Neural cell (in vitro differentiated cells): ENCODE measurements at regions not wholly inside any gene's neighbourhood (a gene's known extent, or its start where the extent isn't known, plus 50 kb on each side); places are given as distances from the start of the nearest gene placed in this dataset.

ENCODE experiments used
- EP300 ChIP-seq: fragments of 450-650 bp; conservative IDR thresholded peaks from 2 replicates; pipeline ENCODE4 v1.6.1; 2014; ENCODE audit warnings: antibody characterized with exemption, mild to moderate bottlenecking, moderate library complexity; ENCODE audit not compliant: poor library complexity, severe bottlenecking
- EZH2 ChIP-seq: fragments of 200-600, 300-800 bp; shearing (Covaris generic), sonication (generic); IDR thresholded peaks from 2 replicates; pipeline ENCODE4 v1.6.1; 2014; ENCODE audit warnings: antibody characterized with exemption, low read length, borderline replicate concordance, mild to moderate bottlenecking; ENCODE audit not compliant: insufficient read depth, poor library complexity, severe bottlenecking
- POLR2AphosphoS5 ChIP-seq: IDR thresholded peaks from 2 replicates; pipeline ENCODE4 v1.6.1; 2012
- RAD21 ChIP-seq: fragments of 450-650 bp; conservative IDR thresholded peaks from 2 replicates; pipeline ENCODE4 v1.6.1; 2014; ENCODE audit warnings: antibody characterized with exemption, mild to moderate bottlenecking, moderate library complexity
- REST ChIP-seq: IDR thresholded peaks from 2 replicates; pipeline ENCODE4 v1.6.1; 2012; ENCODE audit warnings: borderline replicate concordance
- TAF1 ChIP-seq: IDR thresholded peaks from 2 replicates; pipeline ENCODE4 v1.6.1; 2012; ENCODE audit warnings: low read depth
- TF ChIP-seq, protein P1 (sequence below): fragments of 450-650 bp; IDR thresholded peaks from 2 replicates; pipeline ENCODE4 v1.5.1; 2014; ENCODE audit warnings: antibody characterized with exemption, mild to moderate bottlenecking, moderate library complexity; ENCODE audit not compliant: poor library complexity, severe bottlenecking

- TF ChIP-seq, protein P1, sequence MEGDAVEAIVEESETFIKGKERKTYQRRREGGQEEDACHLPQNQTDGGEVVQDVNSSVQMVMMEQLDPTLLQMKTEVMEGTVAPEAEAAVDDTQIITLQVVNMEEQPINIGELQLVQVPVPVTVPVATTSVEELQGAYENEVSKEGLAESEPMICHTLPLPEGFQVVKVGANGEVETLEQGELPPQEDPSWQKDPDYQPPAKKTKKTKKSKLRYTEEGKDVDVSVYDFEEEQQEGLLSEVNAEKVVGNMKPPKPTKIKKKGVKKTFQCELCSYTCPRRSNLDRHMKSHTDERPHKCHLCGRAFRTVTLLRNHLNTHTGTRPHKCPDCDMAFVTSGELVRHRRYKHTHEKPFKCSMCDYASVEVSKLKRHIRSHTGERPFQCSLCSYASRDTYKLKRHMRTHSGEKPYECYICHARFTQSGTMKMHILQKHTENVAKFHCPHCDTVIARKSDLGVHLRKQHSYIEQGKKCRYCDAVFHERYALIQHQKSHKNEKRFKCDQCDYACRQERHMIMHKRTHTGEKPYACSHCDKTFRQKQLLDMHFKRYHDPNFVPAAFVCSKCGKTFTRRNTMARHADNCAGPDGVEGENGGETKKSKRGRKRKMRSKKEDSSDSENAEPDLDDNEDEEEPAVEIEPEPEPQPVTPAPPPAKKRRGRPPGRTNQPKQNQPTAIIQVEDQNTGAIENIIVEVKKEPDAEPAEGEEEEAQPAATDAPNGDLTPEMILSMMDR, result no peak
- TF ChIP-seq REST (no peak), POLR2AphosphoS5 (no peak), RAD21 (no peak), EP300 (no peak), EZH2 (no peak), TAF1 (no peak)
Observed at GRCh38 chr14:31971612-31972011, 105.5 kb upstream of the ARHGAP5 start.
